Heart left ventricle (tissue), 13 donors: ENCODE measurements at regions not wholly inside any gene's neighbourhood (a gene's known extent, or its start where the extent isn't known, plus 50 kb on each side); places are given as distances from the start of the nearest gene placed in this dataset.

Experiments used
- CTCF ChIP-seq, 12 donors: fragments of 200-600 bp; sonication (generic) in 4 of 12; IDR thresholded peaks; one replicate each; pipeline versions ENCODE4 v1.5.0 to v1.8.0; 2018 to 2022; ENCODE audit warnings: antibody characterized with exemption in 12 of 12, mild to moderate bottlenecking in 5 of 12
- POLR2A ChIP-seq, 2 donors: fragments of 450-650 bp; IDR thresholded peaks; one replicate each; pipeline ENCODE4 v1.6.1; 2017; ENCODE audit warnings: antibody characterized with exemption in 2 of 2, mild to moderate bottlenecking in 2 of 2, moderate library complexity in 2 of 2
- donor health status: ischemic (EF 13 %, LVEDD 7.1; RV severe dilation, severe dysfunction).
- donor health status: DM: no; HTN: yes; CAD: no.
- donor health status: DM: no; HTN: no; CAD: no.
- donor health status: ischemic (EF 25% LVEDD 6.9; RV normal size, moderate dysfunction).
- donor health status: ischemic (EF 25% LVEDD 5.7; RV mildly dilated, moderate dysfunction).
- donor health status: ischemic (EF 35%, LVEDD 5.7; RV mildly dilated, moderate dysfunction).
- donor health status: nonischemic (EF 11% LVEDD 7.7; RV severe dilation, severe dysfunction).
- donor health status: DM: yes; HTN: yes; CAD: no.
- donor health status: PGD.
- donor health status: ischemic (EF 29% LVEDD 5.4; RV normal size, mild dysfunction).
- donor health status: nonischemic (EF 23%, LVEDD 6.1; RV moderate dilation, normal function).

- TF ChIP-seq POLR2A (IDR thresholded peaks at IDR 0.05) (no peak), CTCF (IDR thresholded peaks at IDR 0.05) (no peak)
Observed at GRCh38 chr13:37997641-37998040, 128.1 kb upstream of the TRPC4 start.
